Raji (cell line): ENCODE measurements at regions not wholly inside any gene's neighbourhood (a gene's known extent, or its start where the extent isn't known, plus 50 kb on each side); places are given as distances from the start of the nearest gene placed in this dataset.

Experiments
- POLR2A ChIP-seq: IDR thresholded peaks from 2 replicates; pipeline ENCODE4 v1.6.1; 2011; ENCODE audit warnings: low read depth, low read length, control low read depth; ENCODE audit not compliant: insufficient read depth

GRCh38 chr2:128731994-128732650 lies 413.5 kb upstream of the HS6ST1 start:
- TF ChIP-seq POLR2A = no peak

GRCh38 chr2:128732976-128733431 lies 414.3 kb upstream of the HS6ST1 start:
- TF ChIP-seq POLR2A = no peak

GRCh38 chr2:128733450-128733849 lies 414.8 kb upstream of the HS6ST1 start:
- no peak for TF ChIP-seq POLR2A

- no peak for TF ChIP-seq POLR2A
Measured at GRCh38 chr2:128734521-128735295, 416.0 kb upstream of the HS6ST1 start.

GRCh38 chr2:128735296-128735960 lies 416.8 kb upstream of the HS6ST1 start:
- no peak for TF ChIP-seq POLR2A

GRCh38 chr2:128736046-128736688 lies 417.5 kb upstream of the HS6ST1 start:
- TF ChIP-seq POLR2A = no peak

- no peak for TF ChIP-seq POLR2A
Measured at GRCh38 chr2:128736689-128737545, 418.2 kb upstream of the HS6ST1 start.

- no peak for TF ChIP-seq POLR2A
Measured at GRCh38 chr2:128737546-128737826, 418.8 kb upstream of the HS6ST1 start.

- TF ChIP-seq POLR2A = no peak
Measured at GRCh38 chr2:128738446-128739110, 419.9 kb upstream of the HS6ST1 start.

GRCh38 chr2:128742467-128742866 lies 423.8 kb upstream of the HS6ST1 start:
- TF ChIP-seq POLR2A = no peak

- no peak for TF ChIP-seq POLR2A
Measured at GRCh38 chr2:128745946-128746345, 427.3 kb upstream of the HS6ST1 start.

- no peak for TF ChIP-seq POLR2A
Measured at GRCh38 chr2:128746356-128746755, 427.7 kb upstream of the HS6ST1 start.

- TF ChIP-seq POLR2A = no peak
Measured at GRCh38 chr2:128748336-128748735, 429.7 kb upstream of the HS6ST1 start.
